Stimulated activated CD8-positive, alpha-beta memory T cell treated with anti-CD3 and anti-CD28 coated beads, Interleukin-7, amount 100 ng/mL, for 24 hours (primary cell): ENCODE measurements at regions not wholly inside any gene's neighbourhood (a gene's known extent, or its start where the extent isn't known, plus 50 kb on each side); places are given as distances from the start of the nearest gene placed in this dataset.
"Not testable (repeated sequence)": the region's sequence is repeated elsewhere in the genome, so short reads cannot be mapped to it uniquely, and the experiment has no call there.

ENCODE experiments used
- DNase-seq: peaks from one replicate; pipeline ENCODE4 v3.0.0-alpha.2; 2020; ENCODE audit warnings: low read depth

- no peak for DNase-seq
Observed at GRCh38 chr10:36050763-36051499, 408.8 kb upstream of the FZD8 start.

DNA sequence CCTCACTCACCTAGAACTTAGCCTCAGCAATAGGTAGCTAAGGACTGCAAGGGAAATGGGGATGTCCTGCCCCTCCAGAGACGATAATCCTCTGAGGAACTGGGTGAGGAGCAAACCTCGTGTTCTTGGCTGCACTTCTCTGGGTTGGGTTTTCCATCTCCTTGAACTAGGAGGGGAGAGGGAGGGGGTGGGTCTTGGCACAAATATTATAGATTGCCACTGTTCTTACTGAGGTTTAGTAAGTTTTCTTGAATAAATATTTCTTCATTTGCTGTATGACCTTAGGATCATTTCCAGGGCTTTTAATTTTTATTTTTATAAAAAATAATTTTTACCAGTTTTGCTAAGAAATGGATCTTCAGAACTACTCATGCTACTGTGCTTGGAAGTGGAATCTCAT is 406.7 kb upstream of the FZD8 start:
- no peak for DNase-seq

- DNase-seq, result no peak
Observed at GRCh38 chr10:36048236-36048635, 406.1 kb upstream of the FZD8 start.

DNA sequence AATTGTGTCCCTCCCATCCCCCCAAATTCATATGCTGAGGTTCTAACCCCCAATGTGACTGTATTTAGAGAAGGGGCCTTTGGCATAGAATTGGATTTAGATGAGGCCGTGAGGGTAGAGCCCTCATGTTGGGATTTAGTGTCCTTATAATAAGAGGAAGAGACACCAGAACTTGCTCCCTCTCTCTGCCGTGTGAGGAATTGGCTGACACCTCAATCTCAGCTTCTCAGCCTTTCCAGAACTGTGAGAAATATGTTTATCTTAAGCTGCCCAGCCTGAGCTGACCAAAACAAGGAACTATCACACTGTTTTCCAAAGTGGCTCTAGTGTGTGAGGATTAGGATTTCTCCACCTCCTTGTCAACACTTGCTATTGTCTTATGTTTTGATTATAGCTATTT is 400.0 kb upstream of the FZD8 start:
- DNase-seq, result no peak

- DNase-seq, result no peak
Observed at GRCh38 chr10:36038316-36038955, 396.3 kb upstream of the FZD8 start.

DNA sequence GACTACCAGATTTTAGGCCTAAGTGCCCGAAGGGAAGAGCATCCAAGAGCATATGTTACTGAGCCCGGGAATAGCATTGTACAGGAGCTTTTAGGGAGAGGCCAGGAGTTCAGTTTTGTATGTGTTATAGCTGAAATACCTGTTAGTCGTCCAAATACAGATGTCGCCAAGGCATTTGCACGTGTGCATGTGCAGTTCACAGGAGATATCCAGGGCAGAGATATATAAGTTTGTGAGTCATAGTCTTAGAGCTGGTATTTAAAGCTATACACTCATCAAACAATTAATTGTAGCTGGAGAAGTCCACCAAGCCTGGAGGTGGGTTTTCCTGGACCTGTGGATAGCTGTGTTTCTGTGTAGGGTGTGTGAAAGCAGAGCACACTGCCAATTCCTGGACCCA is 394.0 kb upstream of the FZD8 start:
- no peak for DNase-seq

GRCh38 chr10:36033808-36034207 is 391.7 kb upstream of the FZD8 start:
- DNase-seq, result no peak

DNA sequence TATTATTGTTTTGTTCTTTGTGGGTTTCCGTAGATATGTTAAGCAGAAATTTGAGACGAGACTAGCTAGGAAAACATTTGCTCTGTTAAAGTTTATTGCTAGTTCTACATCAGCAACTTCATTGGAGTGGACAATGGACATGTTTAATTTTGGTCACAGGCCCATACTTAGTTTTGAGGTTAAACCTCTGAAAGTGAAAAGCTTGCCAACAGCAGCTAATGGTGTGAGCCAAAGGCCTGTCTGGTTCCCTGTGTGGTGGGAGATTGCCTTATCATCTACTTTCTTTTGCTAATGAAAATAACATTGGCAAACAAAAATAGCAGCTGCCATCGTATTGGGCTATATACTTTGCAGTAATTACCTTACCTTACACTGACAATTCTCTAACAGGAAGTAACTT is 388.4 kb upstream of the FZD8 start:
- DNase-seq, result no peak

DNA sequence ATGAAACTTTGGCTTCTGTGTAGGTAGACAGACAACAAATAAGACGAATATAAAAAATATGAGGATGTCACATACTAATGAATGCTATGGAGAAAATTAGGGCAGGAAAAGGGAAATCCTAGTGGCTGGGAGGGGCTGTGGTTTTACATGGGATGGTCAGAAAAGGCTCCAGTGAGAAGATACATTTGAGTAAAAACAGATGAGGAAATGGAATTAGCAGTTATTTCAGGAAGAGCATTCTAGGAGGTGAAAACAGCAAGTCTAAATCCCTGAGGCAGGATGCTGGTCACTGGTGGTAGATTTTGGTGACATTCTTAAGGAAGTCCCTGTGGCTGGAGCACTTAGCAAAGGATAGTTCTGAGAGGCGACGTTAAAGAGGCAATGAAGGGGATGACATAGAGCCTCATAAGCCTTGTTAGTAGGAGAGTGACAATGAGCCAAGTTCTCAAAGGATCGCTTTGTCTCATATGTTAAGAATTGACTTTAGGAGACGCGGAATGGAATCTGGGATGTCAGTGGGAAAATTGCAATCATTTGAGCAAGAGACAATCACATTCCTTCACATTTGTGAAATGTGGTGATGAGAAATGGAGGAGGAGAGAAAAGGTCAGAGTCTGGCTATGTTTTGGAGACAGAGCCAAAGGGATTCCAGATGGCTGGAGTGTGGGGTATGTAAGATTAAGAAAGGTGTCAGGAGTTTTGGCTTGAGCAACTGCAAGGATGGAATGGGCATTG is 384.7 kb upstream of the FZD8 start:
- no peak for DNase-seq

DNA sequence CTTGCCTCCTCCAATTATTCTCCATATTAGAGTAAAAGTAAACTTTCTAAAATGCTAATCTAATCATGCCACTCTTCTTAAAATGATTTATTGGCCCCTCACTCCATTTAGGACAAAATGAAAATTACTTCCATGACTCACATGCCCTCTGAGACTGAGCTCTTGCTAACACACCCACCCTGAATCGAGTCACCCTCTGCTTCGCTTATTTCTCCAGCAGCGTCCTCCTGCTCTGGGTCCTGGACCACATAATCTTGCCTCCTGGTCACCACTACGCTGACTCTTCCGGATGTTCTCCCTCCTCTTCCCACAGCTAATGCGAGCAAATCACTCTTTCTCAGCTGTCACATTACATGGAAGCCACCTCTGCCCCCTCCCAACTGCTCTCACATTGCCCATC is 384.0 kb upstream of the FZD8 start:
- no peak for DNase-seq

GRCh38 chr10:36023939-36024338 is 381.8 kb upstream of the FZD8 start:
- DNase-seq, result no peak

DNA sequence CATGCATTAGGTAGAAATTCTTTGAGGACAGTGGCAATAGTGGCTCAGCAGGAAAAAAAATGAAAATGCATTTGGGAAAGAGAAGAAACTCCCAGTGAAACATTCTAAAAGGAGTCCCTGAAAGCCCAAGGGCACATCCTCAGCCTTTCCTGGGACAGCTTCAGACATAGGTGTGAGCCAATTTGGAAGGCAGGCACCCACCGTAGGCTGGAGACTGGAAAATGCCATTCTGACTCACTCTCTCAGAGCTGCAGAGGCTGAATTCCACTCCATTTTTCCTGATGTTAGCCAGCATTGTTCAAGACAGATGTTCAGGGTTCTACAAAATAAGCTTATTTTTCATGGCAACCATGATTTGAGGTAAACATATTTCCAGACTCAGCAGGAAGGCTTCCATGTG is 379.0 kb upstream of the FZD8 start:
- DNase-seq, result no peak

- no peak for DNase-seq
Observed at GRCh38 chr10:36019749-36020148, 377.7 kb upstream of the FZD8 start.

- DNase-seq, result no peak
Observed at GRCh38 chr10:36018996-36019395, 376.9 kb upstream of the FZD8 start.

- DNase-seq, result no peak
Observed at GRCh38 chr10:36017137-36017536, 375.0 kb upstream of the FZD8 start.

GRCh38 chr10:36007369-36007768 is 365.3 kb upstream of the FZD8 start:
- DNase-seq, result no peak

GRCh38 chr10:36003688-36004087 is 361.6 kb upstream of the FZD8 start:
- DNase-seq, result no peak

GRCh38 chr10:36003031-36003600 is 361.0 kb upstream of the FZD8 start:
- no peak for DNase-seq

GRCh38 chr10:36002445-36002844 is 360.3 kb upstream of the FZD8 start:
- no peak for DNase-seq

GRCh38 chr10:36000754-36001153 is 358.7 kb upstream of the FZD8 start:
- not testable (repeated sequence) for DNase-seq

DNA sequence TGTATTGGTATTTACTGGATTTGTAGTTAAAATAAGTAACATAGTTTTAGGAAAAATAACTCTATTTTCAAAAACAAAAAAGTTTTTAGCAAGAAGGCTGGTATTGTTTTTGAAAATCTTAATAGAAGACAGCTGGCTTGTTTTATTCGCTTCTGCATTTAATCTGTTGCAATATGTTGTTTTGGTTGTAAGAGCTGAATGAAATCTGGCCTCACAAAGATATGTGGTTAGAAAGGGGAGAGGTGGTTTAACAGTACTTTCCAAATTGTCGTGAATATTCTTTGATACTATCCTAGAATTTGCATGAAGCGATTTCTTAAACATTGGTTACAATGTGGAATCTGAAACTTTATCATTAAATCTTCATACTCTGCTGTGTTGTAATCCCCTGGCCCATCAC is 355.9 kb upstream of the FZD8 start:
- no peak for DNase-seq

DNA sequence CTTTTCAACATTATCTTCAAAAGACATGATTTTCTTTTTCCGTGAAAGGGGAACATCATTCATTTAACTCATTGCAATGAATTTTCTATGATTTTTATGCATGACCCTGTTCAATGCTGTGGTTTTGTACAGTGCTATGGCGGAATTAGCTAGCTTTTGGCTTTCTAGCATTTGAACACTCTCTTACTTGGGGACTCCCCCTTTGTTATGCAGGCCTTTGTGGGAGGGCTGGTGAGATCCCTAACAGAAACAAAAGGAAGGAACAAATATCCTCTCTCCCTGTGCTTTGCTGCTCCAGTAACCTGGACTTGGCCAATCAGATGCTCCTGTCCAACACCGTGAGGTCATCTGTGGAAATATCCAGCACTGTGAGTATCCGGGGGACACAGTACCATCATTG is 353.4 kb upstream of the FZD8 start:
- no peak for DNase-seq
